HepG2 (cell line): ENCODE measurements at regions not wholly inside any gene's neighbourhood (a gene's known extent, or its start where the extent isn't known, plus 50 kb on each side); places are given as distances from the start of the nearest gene placed in this dataset.

Experiments used
- ATAC-seq: fragments of 200-7000 bp; cut with Tn5 transposase; 3 replicates; pipeline ENCODE4 v1.9.1; 2020; ENCODE audit warnings: mild to moderate bottlenecking, moderate library complexity
- BruUV-seq: library from RNA; stranded (reverse); fragments of 400-500 nt; replicated peaks from 2 replicates; lab custom pipeline; 2021; lab: Mats Ljungman, UMichigan
- CTCF ChIA-PET: fragments of 300-600 bp; formaldehyde crosslinking; extraction: SDS; loops from one replicate; lab custom pipeline; 2021; ENCODE audit warnings: low total read pairs, inconsistent platforms, low intra/inter-chr PET ratio; lab: Yijun Ruan, JAX
- POLR2A ChIA-PET: fragments of 350-600 bp; sonication (Branson Sonifier 250); formaldehyde crosslinking; loops from one replicate; lab custom pipeline; 2020; ENCODE audit warnings: antibody characterized with exemption, inconsistent platforms; lab: Yijun Ruan, JAX
- DNase-seq: peaks from one replicate; pipeline ENCODE4 v3.0.0-alpha.2; 2015; ENCODE audit warnings: low spot score
- FAIRE-seq: peaks from 3 replicates; lab custom pipeline; 2011; peaks lifted over from hg19 to GRCh38; lab: Jason Lieb, UNC
- H2AFZ ChIP-seq: one replicate; pipeline ENCODE4 v1.6.1; 2011; ENCODE audit warnings: low read length, inconsistent platforms
- H3K27ac ChIP-seq: fragments of 300-600 bp; 3 replicates; pipeline ENCODE4 v1.8.0; 2011; ENCODE audit warnings: mixed run types, mild to moderate bottlenecking, mixed read lengths, low read length, inconsistent platforms; ENCODE audit not compliant: insufficient read depth; ENCODE audit errors: extremely low read length
- H3K27me3 ChIP-seq, 2 experiments: fragments of 200-600 bp in 1 of 2; 2 replicates in 1 of 2; 3 replicates in 1 of 2; pipeline versions ENCODE4 v1.6.0 to v1.8.0; 2011; ENCODE audit warnings: low read length in 2 of 2, mild to moderate bottlenecking in 2 of 2, moderate library complexity in 2 of 2, inconsistent platforms in 1 of 2; ENCODE audit not compliant: insufficient read depth in 2 of 2, control insufficient read depth in 1 of 2
- H3K36me3 ChIP-seq, 2 experiments: fragments of 200-600 bp in 1 of 2; replicated peaks in 1 of 2; 2 replicates in 1 of 2; 3 replicates in 1 of 2; pipeline versions ENCODE4 v1.5.1 to v1.8.0; 2011; ENCODE audit warnings: low read length in 2 of 2, inconsistent platforms in 1 of 2; ENCODE audit not compliant: insufficient read depth in 2 of 2, control insufficient read depth in 1 of 2
- H3K4me1 ChIP-seq: 2 replicates; pipeline ENCODE4 v1.5.1; 2012; ENCODE audit warnings: low read length, inconsistent platforms; ENCODE audit not compliant: insufficient read depth
- H3K4me2 ChIP-seq: 2 replicates; pipeline ENCODE4 v1.6.0; 2011; ENCODE audit warnings: low read depth, low read length, inconsistent platforms
- H3K4me3 ChIP-seq, 3 experiments: fragments of 200-600 bp in 1 of 3; sonication (generic), shearing (Covaris generic) in 1 of 3; replicated peaks in 1 of 3; 2 replicates each; pipeline ENCODE4 v1.5.1; 2011 to 2016; ENCODE audit warnings: low read length in 3 of 3, inconsistent platforms in 2 of 3, low read depth in 2 of 3, mild to moderate bottlenecking in 2 of 3, control low read depth in 1 of 3, mixed read lengths in 1 of 3; ENCODE audit not compliant: insufficient read depth in 1 of 3
- H3K79me2 ChIP-seq: one replicate; pipeline ENCODE4 v1.6.1; 2011; ENCODE audit warnings: low read length, inconsistent platforms; ENCODE audit not compliant: insufficient read depth
- H3K9ac ChIP-seq: 2 replicates; pipeline ENCODE4 v1.6.0; 2011; ENCODE audit warnings: mild to moderate bottlenecking, low read depth, low read length, inconsistent platforms; ENCODE audit not compliant: insufficient read depth
- H3K9me3 ChIP-seq: 2 replicates; pipeline ENCODE4 v1.5.1; 2012; ENCODE audit warnings: mild to moderate bottlenecking, low read length
- H4K20me1 ChIP-seq: 2 replicates; pipeline ENCODE4 v1.6.0; 2011; ENCODE audit warnings: inconsistent platforms, mild to moderate bottlenecking, low read length, moderate library complexity; ENCODE audit not compliant: insufficient read depth
- ATF5 ChIP-seq: sonication (generic); formaldehyde crosslinking; IDR thresholded peaks from 2 replicates; pipeline ENCODE4 v1.4.0; 2020; ENCODE audit warnings: mild to moderate bottlenecking, low read depth, missing genetic modification reagents
- FOXM1 ChIP-seq: sonication (generic); formaldehyde crosslinking; IDR thresholded peaks from 2 replicates; pipeline ENCODE4 v1.5.0; 2020; ENCODE audit warnings: missing genetic modification reagents
- KDM1A ChIP-seq: IDR thresholded peaks from 2 replicates; pipeline ENCODE4 v1.6.1; 2016; ENCODE audit warnings: missing compliant biosample characterization
- MLLT10 ChIP-seq: sonication (generic); formaldehyde crosslinking; IDR thresholded peaks from 2 replicates; pipeline ENCODE4 v1.4.0; 2020; ENCODE audit warnings: missing genetic modification reagents
- TCF7 ChIP-seq: sonication (generic); IDR thresholded peaks from 2 replicates; pipeline ENCODE4 v1.6.1; 2016; ENCODE audit warnings: antibody characterized with exemption, low read depth
- ZNF318 ChIP-seq: sonication (generic); formaldehyde crosslinking; IDR thresholded peaks from 2 replicates; pipeline ENCODE4 v1.4.0; 2020; ENCODE audit warnings: mild to moderate bottlenecking, missing genetic modification reagents
- ZNF709 ChIP-seq: sonication (generic); formaldehyde crosslinking; IDR thresholded peaks from 2 replicates; pipeline ENCODE4 v1.5.0; 2020; ENCODE audit warnings: mild to moderate bottlenecking, missing genetic modification reagents
- WGBS: methylation state at CpG from one replicate; pipeline ENCODE4 v1.1.6; 2017; ENCODE audit warnings: low lambda C conversion rate; 5-methylcytosine and 5-hydroxymethylcytosine counted together
- in situ Hi-C: cut with HindIII; loops from 2 replicates; pipeline ENCODE4 v1.10.0; 2017; ENCODE audit warnings: low pct_unique_long_range_greater_than_20kb; ENCODE audit not compliant: extremely low pct_ligation_motif_present
- intact Hi-C: fragments of 100-400 bp; cut with micrococcal nuclease; formaldehyde crosslinking; loops from one replicate; pipeline ENCODE4 v1.10.0; 2022; ENCODE audit not compliant: unreplicated experiment

GRCh38 chr10:28903736-28904135 is 226.4 kb downstream of the BAMBI start (continued):
- TF ChIP-seq KDM1A (CRISPR knock-in tag) (no peak), ZNF318 (no peak), MLLT10 (CRISPR knock-in tag) (no peak), ZNF709 (no peak), FOXM1 (no peak)
- TF ChIP-seq, all 625 proteins: peak for 0

GRCh38 chr10:28905371-28905770 is 228.1 kb downstream of the BAMBI start:
- H2AFZ ChIP-seq, result no peak overlapping the region
- H3K36me3 ChIP-seq, result no peaks in the 10 kb centered on the region
- TF ChIP-seq ATF5 (CRISPR knock-in tag), result no peak
- 0 out of 2 replicates have a peak, but pooled peaks have one; percentile 21 for TF ChIP-seq TCF7
- peak; percentile 11 for DNase-seq
- H3K79me2 ChIP-seq, result no peaks in the 10 kb centered on the region
- H3K9ac ChIP-seq, result no peak overlapping the region
- no peak for ATAC-seq
- POLR2A ChIA-PET, result no interaction called here
- no TSS peak for BruUV-seq
- CTCF ChIA-PET, result no interaction called here
- intact Hi-C loops (no loop called here), in situ Hi-C loops (no loop called here)
- no peaks in the 10 kb centered on the region for H3K27me3 ChIP-seq
- H3K27ac ChIP-seq, result no peak overlapping the region
- H3K4me1 ChIP-seq, result peaks cover 50% of the 10 kb centered on the region
- H3K4me3 ChIP-seq, result no peak overlapping the region
- H3K4me2 ChIP-seq, result no peak overlapping the region
- no peak for FAIRE-seq
- 12% methylated on average over 5 of the region's 5 CpGs for WGBS
- H3K9me3 ChIP-seq, result no peaks in the 10 kb centered on the region
- H4K20me1 ChIP-seq, result no peaks in the 10 kb centered on the region
